CD14-positive monocyte (primary cell): ENCODE measurements at regions not wholly inside any gene's neighbourhood (a gene's known extent, or its start where the extent isn't known, plus 50 kb on each side); places are given as distances from the start of the nearest gene placed in this dataset.

Source experiments
- DNase-seq, 3 donors: peaks; one replicate each; pipeline ENCODE4 v3.0.0-alpha.2; 2011 to 2022
- H2AFZ ChIP-seq: 2 replicates; pipeline ENCODE4 v1.6.0; 2012; ENCODE audit warnings: mild to moderate bottlenecking, low read depth, low read length, inconsistent platforms; ENCODE audit not compliant: insufficient read depth, poor library complexity, severe bottlenecking
- H3K27ac ChIP-seq, 2 donors: 1 replicate in 1 of 2; 2 replicates in 1 of 2; pipeline ENCODE4 v1.5.1; 2012 to 2013; ENCODE audit warnings: low read length in 2 of 2, control low read depth in 1 of 2, inconsistent platforms in 1 of 2, low read depth in 1 of 2, mild to moderate bottlenecking in 1 of 2
- H3K27me3 ChIP-seq, 2 donors: one replicate each; pipeline versions ENCODE4 v1.6.0 to v1.6.1; 2011 to 2013; ENCODE audit warnings: low read length in 2 of 2; ENCODE audit not compliant: control insufficient read depth in 2 of 2, insufficient read depth in 2 of 2
- H3K36me3 ChIP-seq, 2 donors: replicated peaks in 1 of 2; 1 replicate in 1 of 2; 2 replicates in 1 of 2; pipeline versions ENCODE4 v1.5.1 to v1.6.1; 2012 to 2013; ENCODE audit warnings: low read length in 2 of 2, control low read depth in 1 of 2, inconsistent platforms in 1 of 2, mild to moderate bottlenecking in 1 of 2; ENCODE audit not compliant: insufficient read depth in 2 of 2, control insufficient read depth in 1 of 2
- H3K4me1 ChIP-seq, 2 donors: 1 replicate in 1 of 2; 2 replicates in 1 of 2; pipeline versions ENCODE4 v1.5.1 to v1.6.1; 2012 to 2013; ENCODE audit warnings: low read length in 2 of 2, control low read depth in 1 of 2, inconsistent platforms in 1 of 2, mild to moderate bottlenecking in 1 of 2, moderate library complexity in 1 of 2; ENCODE audit not compliant: insufficient read depth in 2 of 2, control insufficient read depth in 1 of 2
- H3K4me2 ChIP-seq: replicated peaks from 2 replicates; pipeline ENCODE3; 2012; ENCODE audit warnings: low read length, moderate library complexity, mild to moderate bottlenecking; ENCODE audit not compliant: poor library complexity, severe bottlenecking; ENCODE audit errors: extremely low read depth
- H3K4me3 ChIP-seq, 3 experiments: fragments of 200-600 bp in 1 of 3; sonication (generic) in 1 of 3; replicated peaks in 1 of 3; 1 replicate in 2 of 3; 2 replicates in 1 of 3; pipeline ENCODE4 v1.5.1; 2011 to 2013; ENCODE audit warnings: low read length in 3 of 3, mild to moderate bottlenecking in 3 of 3, control low read depth in 2 of 3, low read depth in 2 of 3, inconsistent platforms in 1 of 3, moderate library complexity in 1 of 3
- H3K79me2 ChIP-seq: 2 replicates; pipeline ENCODE4 v1.6.0; 2012; ENCODE audit warnings: mild to moderate bottlenecking, control low read depth, inconsistent platforms, low read length, moderate library complexity; ENCODE audit not compliant: insufficient read depth
- H3K9ac ChIP-seq: 2 replicates; pipeline ENCODE4 v1.6.0; 2017; ENCODE audit warnings: low read length, mild to moderate bottlenecking; ENCODE audit not compliant: insufficient read depth, poor library complexity, severe bottlenecking
- H3K9me3 ChIP-seq, 2 donors: replicated peaks in 1 of 2; 1 replicate in 1 of 2; 2 replicates in 1 of 2; pipeline versions ENCODE4 v1.5.1 to v1.6.1; 2012 to 2013; ENCODE audit warnings: low read length in 2 of 2, control low read depth in 1 of 2; ENCODE audit not compliant: control insufficient read depth in 1 of 2, insufficient read depth in 1 of 2
- H4K20me1 ChIP-seq: 2 replicates; pipeline ENCODE4 v1.6.0; 2012; ENCODE audit warnings: mild to moderate bottlenecking, low read length, control low read depth, moderate library complexity; ENCODE audit not compliant: insufficient read depth
- H3K27ac Mint-ChIP-seq, 7 donors: one replicate each; pipeline ENCODE4 v1.8.0; 2020; ENCODE audit warnings: mild to moderate bottlenecking in 7 of 7, mixed read lengths in 7 of 7, moderate library complexity in 6 of 7, inconsistent platforms in 2 of 7
- H3K27me3 Mint-ChIP-seq, 3 donors: one replicate each; pipeline ENCODE4 v1.8.0; 2021 to 2022; ENCODE audit warnings: low read depth in 3 of 3, mild to moderate bottlenecking in 3 of 3, mixed read lengths in 3 of 3, moderate library complexity in 3 of 3, inconsistent platforms in 1 of 3
- H3K36me3 Mint-ChIP-seq, 2 donors: one replicate each; pipeline ENCODE4 v1.8.0; 2020; ENCODE audit warnings: mixed read lengths in 2 of 2, inconsistent platforms in 1 of 2, mild to moderate bottlenecking in 1 of 2
- H3K4me1 Mint-ChIP-seq: one replicate; pipeline ENCODE4 v1.8.0; 2020; ENCODE audit warnings: mild to moderate bottlenecking, mixed read lengths
- H3K4me3 Mint-ChIP-seq, 2 donors: one replicate each; pipeline ENCODE4 v1.8.0; 2020; ENCODE audit warnings: mild to moderate bottlenecking in 2 of 2, mixed read lengths in 2 of 2, moderate library complexity in 1 of 2
- H3K9me3 Mint-ChIP-seq, 7 donors: one replicate each; pipeline ENCODE4 v1.8.0; 2020 to 2022; ENCODE audit warnings: mixed read lengths in 7 of 7, mild to moderate bottlenecking in 6 of 7, moderate library complexity in 6 of 7, inconsistent platforms in 2 of 7
- CTCF ChIP-seq: fragments of 200-600 bp; IDR thresholded peaks from one replicate; pipeline ENCODE4 v1.8.0; 2022; ENCODE audit warnings: antibody characterized with exemption, mild to moderate bottlenecking
- WGBS: methylation state at CpG from one replicate; pipeline ENCODE4 v1.1.5; 2013; ENCODE audit warnings: missing lambda C conversion rate; ENCODE audit not compliant: insufficient coverage; 5-methylcytosine and 5-hydroxymethylcytosine counted together
- intact Hi-C, 2 donors: fragments of 100-400 bp; cut with micrococcal nuclease; formaldehyde crosslinking; loops; one replicate each; pipeline versions ENCODE4 v1.15.0 to v1.15.1; 2023

- no peaks in the 10 kb centered on the region for H3K27me3 ChIP-seq
- Mint-ChIP-seq H3K9me3 (peaks cover 2 to 10% (median 6%) of the 10 kb centered on the region in 7 donors), H3K4me3 (no peak overlapping the region), H3K36me3 (peaks cover 29 to 32% of the 10 kb centered on the region in 2 donors), H3K4me1 (no peaks in the 10 kb centered on the region), H3K27ac (peak overlapping the region in 1 of 7 donors; percentile 20), H3K27me3 (peaks cover 0 to 2% (median 1%) of the 10 kb centered on the region in 3 donors)
- H3K9me3 ChIP-seq, result peaks cover 22 to 24% of the 10 kb centered on the region in 2 donors
- no peak overlapping the region for H3K4me2 ChIP-seq
- no peaks in the 10 kb centered on the region for H3K36me3 ChIP-seq
- no peaks in the 10 kb centered on the region for H4K20me1 ChIP-seq
- intact Hi-C loops, result no loop called here
- H3K27ac ChIP-seq, result no peak overlapping the region
- no peak for TF ChIP-seq CTCF
- H3K79me2 ChIP-seq, result no peaks in the 10 kb centered on the region
- H3K4me1 ChIP-seq, result no peaks in the 10 kb centered on the region
- no peak for DNase-seq
- H3K4me3 ChIP-seq, result no peak overlapping the region
- WGBS, result 87% methylated on average over 7 of the region's 11 CpGs
- no peak overlapping the region for H2AFZ ChIP-seq
- H3K9ac ChIP-seq, result no peak overlapping the region
Observed at GRCh38 chr22:49582678-49583077, 245.0 kb downstream of the BRD1 start.

GRCh38 chr22:49582181-49582580, 245.5 kb downstream of the BRD1 start:
- no peaks in the 10 kb centered on the region for H3K79me2 ChIP-seq
- H3K36me3 ChIP-seq, result no peaks in the 10 kb centered on the region
- Mint-ChIP-seq H3K9me3 (peaks cover 2 to 10% (median 6%) of the 10 kb centered on the region in 7 donors), H3K36me3 (peaks cover 29 to 32% of the 10 kb centered on the region in 2 donors), H3K27ac (no peak overlapping the region), H3K4me1 (no peaks in the 10 kb centered on the region), H3K4me3 (no peak overlapping the region), H3K27me3 (peaks cover 0 to 2% (median 1%) of the 10 kb centered on the region in 3 donors)
- peaks cover 22 to 24% of the 10 kb centered on the region in 2 donors for H3K9me3 ChIP-seq
- H4K20me1 ChIP-seq, result no peaks in the 10 kb centered on the region
- WGBS, result 100% methylated on average over 3 of the region's 4 CpGs
- DNase-seq, result no peak
- no peaks in the 10 kb centered on the region for H3K4me1 ChIP-seq
- TF ChIP-seq CTCF, result no peak
- H3K4me3 ChIP-seq, result no peak overlapping the region
- H3K27me3 ChIP-seq, result no peaks in the 10 kb centered on the region
- H3K27ac ChIP-seq, result no peak overlapping the region
- H3K9ac ChIP-seq, result no peak overlapping the region
- no peak overlapping the region for H3K4me2 ChIP-seq
- intact Hi-C loops, result no loop called here
- no peak overlapping the region for H2AFZ ChIP-seq
